ENCODE measurements at regions not wholly inside any gene's neighbourhood (a gene's known extent, or its start where the extent isn't known, plus 50 kb on each side); places are given as distances from the start of the nearest gene placed in this dataset.

DNA sequence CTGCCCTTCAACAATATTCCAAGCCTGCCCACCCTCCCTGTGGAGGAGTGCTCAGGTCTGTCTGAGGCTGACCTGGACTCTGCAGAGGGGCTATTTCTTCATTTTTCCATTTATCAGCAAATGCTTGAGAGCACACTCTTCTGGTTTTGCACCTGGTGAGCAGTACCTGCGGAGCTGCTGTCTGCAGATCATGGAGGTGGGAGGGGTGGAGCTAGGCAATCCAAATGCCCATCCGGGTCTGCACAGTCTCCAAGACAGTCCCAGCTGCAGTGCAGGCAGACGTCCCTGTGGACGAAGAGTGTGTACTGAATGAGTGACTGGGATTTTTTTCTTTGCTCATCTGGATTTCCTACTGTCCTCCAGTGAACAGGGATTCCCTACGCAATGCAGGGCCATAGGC, 239.8 kb downstream of the IRX2 start:
- Histone ChIP-seq H3K4me3 (no peak overlapping the region), H3K27me3 (no peaks in the 10 kb centered on the region), H3K4me1 (no peaks in the 10 kb centered on the region), H3K9me3 (no peaks in the 10 kb centered on the region), H3K36me3 (no peaks in the 10 kb centered on the region), H3K27ac (no peak overlapping the region)
- TF ChIP-seq, protein P1, sequence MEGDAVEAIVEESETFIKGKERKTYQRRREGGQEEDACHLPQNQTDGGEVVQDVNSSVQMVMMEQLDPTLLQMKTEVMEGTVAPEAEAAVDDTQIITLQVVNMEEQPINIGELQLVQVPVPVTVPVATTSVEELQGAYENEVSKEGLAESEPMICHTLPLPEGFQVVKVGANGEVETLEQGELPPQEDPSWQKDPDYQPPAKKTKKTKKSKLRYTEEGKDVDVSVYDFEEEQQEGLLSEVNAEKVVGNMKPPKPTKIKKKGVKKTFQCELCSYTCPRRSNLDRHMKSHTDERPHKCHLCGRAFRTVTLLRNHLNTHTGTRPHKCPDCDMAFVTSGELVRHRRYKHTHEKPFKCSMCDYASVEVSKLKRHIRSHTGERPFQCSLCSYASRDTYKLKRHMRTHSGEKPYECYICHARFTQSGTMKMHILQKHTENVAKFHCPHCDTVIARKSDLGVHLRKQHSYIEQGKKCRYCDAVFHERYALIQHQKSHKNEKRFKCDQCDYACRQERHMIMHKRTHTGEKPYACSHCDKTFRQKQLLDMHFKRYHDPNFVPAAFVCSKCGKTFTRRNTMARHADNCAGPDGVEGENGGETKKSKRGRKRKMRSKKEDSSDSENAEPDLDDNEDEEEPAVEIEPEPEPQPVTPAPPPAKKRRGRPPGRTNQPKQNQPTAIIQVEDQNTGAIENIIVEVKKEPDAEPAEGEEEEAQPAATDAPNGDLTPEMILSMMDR (IDR thresholded peaks at IDR 0.05), result no peak
- peak; percentile 18 for DNase-seq (ENCODE audit: low spot score)

- H3K9me3 ChIP-seq, result no peaks in the 10 kb centered on the region
- H3K4me1 ChIP-seq, result no peaks in the 10 kb centered on the region
- H3K27ac ChIP-seq, result no peak overlapping the region
- H3K4me3 ChIP-seq, result no peak overlapping the region
- no peak for DNase-seq (ENCODE audit: low spot score)
- TF ChIP-seq, protein P1 (IDR thresholded peaks at IDR 0.05), result no peak
- H3K36me3 ChIP-seq, result no peaks in the 10 kb centered on the region
- H3K27me3 ChIP-seq, result no peaks in the 10 kb centered on the region
Observed at GRCh38 chr5:2511126-2511525, 240.4 kb downstream of the IRX2 start.

DNA sequence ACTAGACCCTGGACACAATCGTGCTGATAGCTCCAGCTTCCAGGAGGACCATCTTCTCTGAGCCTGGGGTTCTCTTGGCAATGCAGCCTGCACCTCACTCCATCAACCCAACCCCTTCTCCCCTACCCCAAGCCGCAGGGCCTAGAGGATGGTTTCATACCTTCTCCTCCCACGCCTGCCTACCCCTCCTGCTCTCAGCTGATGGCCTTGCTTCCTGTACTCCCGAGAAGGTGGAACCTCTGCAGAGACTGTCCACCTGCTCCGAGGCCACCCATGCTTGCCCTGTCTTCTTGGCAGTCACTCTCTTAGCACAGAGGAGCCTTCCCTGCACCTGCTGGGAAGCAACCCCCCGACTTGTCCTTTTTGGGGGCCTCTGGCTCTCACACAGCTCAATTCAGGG, 241.9 kb downstream of the IRX2 start:
- no peaks in the 10 kb centered on the region for H3K4me1 ChIP-seq
- DNase-seq (ENCODE audit: low spot score), result peak; percentile 43
- H3K27me3 ChIP-seq, result no peaks in the 10 kb centered on the region
- H3K27ac ChIP-seq, result no peak overlapping the region
- H3K36me3 ChIP-seq, result no peaks in the 10 kb centered on the region
- H3K9me3 ChIP-seq, result no peaks in the 10 kb centered on the region
- TF ChIP-seq, protein P1 (IDR thresholded peaks at IDR 0.05), result no peak
- H3K4me3 ChIP-seq, result no peak overlapping the region

- TF ChIP-seq, protein P1 (IDR thresholded peaks at IDR 0.05), result no peak
- no peak overlapping the region for H3K27ac ChIP-seq
- DNase-seq (ENCODE audit: low spot score), result peak; percentile 44
Observed at GRCh38 chr5:2508514-2508913, 243.0 kb downstream of the IRX2 start.

GRCh38 chr5:2507611-2508010, 243.9 kb downstream of the IRX2 start:
- TF ChIP-seq, protein P1 (IDR thresholded peaks at IDR 0.05), result no peak
- Histone ChIP-seq H3K36me3 (no peaks in the 10 kb centered on the region), H3K27me3 (no peaks in the 10 kb centered on the region), H3K27ac (no peak overlapping the region), H3K4me1 (no peaks in the 10 kb centered on the region), H3K9me3 (no peaks in the 10 kb centered on the region), H3K4me3 (no peak overlapping the region)
- DNase-seq (ENCODE audit: low spot score), result peak; percentile 34

More at GRCh38 chr5:2508514-2508913, 243.0 kb downstream of the IRX2 start:
- no peaks in the 10 kb centered on the region for H3K36me3 ChIP-seq
- no peaks in the 10 kb centered on the region for H3K27me3 ChIP-seq
- no peaks in the 10 kb centered on the region for H3K4me1 ChIP-seq
- no peaks in the 10 kb centered on the region for H3K9me3 ChIP-seq
- no peak overlapping the region for H3K4me3 ChIP-seq

GRCh38 chr5:2506603-2507002, 244.9 kb downstream of the IRX2 start:
- Histone ChIP-seq H3K36me3 (no peaks in the 10 kb centered on the region), H3K9me3 (no peaks in the 10 kb centered on the region), H3K27ac (no peak overlapping the region), H3K27me3 (no peaks in the 10 kb centered on the region), H3K4me3 (no peak overlapping the region), H3K4me1 (no peaks in the 10 kb centered on the region)
- TF ChIP-seq, protein P1 (IDR thresholded peaks at IDR 0.05), result no peak
- DNase-seq (ENCODE audit: low spot score), result no peak
